ENCODE measurements at regions not wholly inside any gene's neighbourhood (a gene's known extent, or its start where the extent isn't known, plus 50 kb on each side); places are given as distances from the start of the nearest gene placed in this dataset.
"Not testable (repeated sequence)": the region's sequence is repeated elsewhere in the genome, so short reads cannot be mapped to it uniquely, and the experiment has no call there.

DNA sequence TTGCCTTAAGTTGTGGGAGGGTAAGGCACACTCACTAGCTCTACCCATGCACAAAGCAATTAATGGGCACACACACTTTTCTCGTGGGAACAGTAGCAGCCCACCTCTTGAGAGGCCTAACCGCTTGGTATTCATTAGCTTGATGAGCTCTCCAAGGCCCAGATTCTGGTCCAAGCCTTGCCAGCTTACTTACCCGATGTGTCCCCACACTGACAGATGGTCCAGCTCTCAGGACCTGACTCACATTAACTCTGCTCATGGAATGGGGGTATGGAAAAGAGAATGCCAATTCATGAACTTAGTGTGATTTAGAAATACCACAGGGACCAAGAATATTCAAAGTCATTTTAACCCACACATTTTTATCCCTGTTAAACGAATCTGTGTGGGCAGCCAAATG is 106.8 kb upstream of the CACHD1 start:
- DNase-seq: no peak

DNA sequence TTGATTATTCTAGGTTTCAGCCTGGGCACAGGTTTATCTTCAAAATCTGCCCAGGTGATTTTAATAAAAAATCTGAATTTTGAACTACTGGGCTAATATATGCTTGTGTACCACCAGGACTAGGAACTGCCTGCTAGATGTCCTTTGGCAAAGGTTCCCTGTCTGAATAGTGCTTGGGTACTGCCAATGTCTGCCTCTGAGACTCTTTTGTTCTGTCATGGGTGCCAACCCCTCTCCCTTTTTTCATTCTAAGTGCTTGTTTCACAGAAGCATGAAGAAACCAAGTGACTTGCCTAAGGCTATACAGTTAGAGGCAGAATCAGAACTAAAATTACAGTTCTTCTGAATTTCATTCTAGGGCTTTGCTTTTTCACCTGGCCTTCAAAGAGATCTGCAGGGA is 106.3 kb upstream of the CACHD1 start:
- no peak for DNase-seq

DNA sequence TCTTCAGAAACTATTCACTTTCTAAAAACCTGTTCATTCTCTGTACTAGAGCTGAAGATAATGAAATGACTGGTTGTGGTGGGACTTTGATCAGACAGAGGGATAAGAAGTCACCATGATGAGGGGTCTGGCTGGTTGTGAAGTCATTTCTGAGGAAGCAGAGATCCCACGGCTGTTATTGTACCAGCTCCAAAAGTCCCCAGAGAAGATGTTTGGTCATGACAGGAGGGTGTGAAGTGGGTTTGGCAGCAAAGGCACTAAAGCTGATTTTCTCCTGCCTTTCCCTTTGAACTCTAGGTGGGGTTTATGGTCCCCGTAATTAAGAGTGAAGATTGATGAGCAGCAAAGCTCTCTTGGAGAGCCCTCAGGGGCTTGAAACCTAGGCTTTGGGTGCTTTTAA is 103.1 kb upstream of the CACHD1 start:
- DNase-seq: no peak

DNA sequence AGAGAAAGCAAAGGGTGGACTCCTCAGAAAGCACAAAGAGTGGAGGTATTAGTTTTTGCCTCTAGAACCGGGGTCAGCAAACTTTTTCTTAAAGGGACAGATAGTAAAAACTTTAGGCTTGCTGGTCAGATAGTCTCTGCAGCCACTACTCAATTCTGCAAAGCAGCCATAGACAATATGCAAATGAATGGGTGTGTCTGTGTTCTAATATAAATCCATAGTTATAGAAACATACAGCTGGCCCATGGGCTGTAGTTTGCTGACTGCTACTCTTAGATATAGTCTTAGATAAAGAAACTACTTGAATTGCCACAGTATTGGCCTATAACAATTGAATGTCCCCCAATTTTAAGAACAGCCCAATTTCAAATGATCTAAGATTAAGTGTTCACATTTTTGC is 101.6 kb upstream of the CACHD1 start:
- DNase-seq: no peak

DNA sequence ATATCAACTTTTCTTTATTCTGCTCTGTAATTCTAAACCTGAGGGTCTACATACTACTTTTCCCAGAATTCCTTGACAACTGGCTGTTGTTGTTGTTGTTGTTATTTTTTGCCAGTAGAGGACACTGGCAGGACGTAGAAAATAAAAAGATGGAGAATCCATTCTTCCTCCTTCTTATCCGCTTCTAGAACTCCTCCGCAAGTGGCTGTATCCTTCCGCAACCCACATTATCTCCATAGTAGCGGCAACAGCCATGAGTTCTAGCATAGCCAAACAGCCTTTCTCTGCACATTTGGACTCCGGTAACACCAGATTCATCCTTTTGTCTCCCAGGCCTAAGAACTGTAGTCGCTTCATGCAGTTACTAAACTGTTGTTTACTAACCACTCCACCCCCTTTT is 91.1 kb upstream of the CACHD1 start:
- DNase-seq: no peak

DNA sequence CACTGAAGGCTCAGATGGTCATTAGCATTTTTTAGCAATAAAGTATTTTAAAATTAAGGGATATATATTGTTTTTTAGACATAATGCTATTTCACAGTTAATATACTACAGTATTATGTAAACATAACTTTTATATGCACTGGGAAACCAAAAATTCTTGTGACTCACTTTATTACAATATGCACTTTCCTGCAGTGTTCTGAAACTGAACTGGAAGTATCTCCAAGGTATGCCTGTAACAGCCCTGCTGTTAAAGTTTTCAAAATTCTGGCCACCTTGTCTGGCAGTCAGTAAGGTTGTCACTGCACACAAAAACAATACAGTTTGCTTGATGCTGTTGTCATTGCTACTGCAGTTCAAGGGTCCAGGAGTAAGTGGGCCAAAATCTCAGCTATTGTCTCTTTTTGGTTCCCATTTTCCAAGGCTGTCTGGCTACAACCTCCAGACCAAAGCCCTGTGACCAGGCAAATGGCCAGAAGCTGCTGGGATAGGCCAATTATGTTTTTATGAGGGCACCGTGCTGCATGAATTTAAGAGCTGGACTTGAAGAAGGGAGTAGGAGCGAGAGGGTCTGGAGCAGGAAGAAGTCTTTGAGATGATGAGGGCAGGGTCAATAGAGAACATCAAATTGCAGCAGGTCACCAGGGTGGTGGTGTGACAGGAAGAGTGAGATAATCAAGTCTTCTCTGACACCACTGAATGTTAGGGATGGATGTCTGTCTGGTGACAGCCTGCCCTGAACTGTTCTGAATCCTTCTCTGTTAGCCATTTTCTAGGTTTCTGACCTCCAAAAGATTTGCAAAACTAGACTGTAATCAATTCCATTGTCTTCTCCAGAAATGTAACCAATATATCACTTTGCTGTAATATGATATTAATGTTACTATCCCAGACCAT is 82.3 kb upstream of the CACHD1 start:
- DNase-seq: no peak

DNA sequence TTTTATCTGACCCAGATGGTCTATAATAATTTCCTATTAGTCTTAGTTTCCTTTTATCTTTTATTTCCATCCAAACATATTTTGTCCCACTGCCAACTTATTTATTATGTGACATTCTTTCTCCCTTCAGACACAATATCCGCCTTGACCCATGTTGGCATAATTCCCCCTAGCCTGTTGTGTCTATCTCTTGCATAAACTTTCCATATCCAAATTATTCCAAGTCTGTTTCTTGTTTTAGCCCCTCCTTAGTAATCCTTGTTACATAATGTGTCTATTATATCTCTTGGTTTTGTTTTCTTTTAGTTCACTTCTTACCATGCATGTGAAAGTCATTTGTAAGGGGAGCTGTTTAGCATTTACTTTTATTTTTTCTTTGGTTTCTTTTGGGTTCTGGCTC is 81.6 kb upstream of the CACHD1 start:
- DNase-seq: no peak

DNA sequence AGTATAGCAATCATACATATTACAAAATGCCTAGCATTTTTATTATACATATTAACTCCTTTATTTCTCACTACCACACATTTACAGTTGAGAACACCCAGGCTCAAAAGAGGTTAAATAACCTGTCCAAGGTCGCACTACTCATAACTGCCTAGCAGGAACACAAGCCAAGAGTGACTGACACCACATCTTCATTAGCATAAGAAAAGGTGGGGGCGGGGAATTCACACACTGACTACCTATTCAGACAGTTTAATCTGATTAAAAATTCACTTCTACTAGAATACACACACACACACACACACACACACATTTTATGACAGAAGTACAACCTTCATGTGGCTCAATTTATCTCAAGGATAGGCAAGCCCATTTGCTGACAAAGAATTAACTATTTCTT is 77.8 kb upstream of the CACHD1 start:
- no peak for DNase-seq

DNA sequence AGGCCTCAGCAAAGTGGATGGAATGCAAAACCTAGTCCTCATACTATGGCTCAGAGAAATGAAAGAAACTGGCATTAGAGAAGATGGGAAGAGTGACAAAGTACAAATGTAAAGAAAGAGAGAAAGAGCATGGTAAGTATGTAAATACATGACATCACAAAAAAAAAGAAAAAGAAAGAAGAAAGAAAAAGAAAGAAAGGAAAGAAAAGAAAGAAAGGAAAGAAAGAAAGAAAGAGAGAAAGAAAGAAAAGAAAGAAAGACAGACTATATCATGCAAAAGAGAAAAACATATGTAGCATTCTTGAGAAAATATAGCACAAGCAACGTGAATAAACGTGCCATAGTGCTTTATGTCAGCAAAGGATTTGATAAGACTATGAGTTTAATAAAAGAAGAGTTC is 76.1 kb upstream of the CACHD1 start:
- DNase-seq: no peak

DNA sequence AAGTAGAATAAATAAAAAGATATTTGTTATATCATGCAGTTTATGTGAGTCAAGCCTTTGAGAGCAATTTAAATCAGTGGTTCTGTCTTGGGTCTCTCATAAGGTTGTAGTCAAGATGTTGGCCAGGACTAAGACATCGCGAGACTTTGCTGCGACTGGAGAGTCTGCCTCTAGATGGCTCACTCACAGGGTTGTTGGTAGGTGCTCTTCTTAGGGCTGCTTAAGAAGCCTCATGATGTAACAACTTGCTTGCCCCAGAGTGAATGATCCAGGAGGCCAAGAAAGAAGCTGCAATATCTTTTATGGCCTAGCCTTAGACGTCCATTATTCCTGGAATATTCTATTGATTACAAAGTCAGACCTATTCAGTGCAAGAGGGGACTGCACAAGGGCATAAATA is 73.1 kb upstream of the CACHD1 start:
- DNase-seq: no peak

DNA sequence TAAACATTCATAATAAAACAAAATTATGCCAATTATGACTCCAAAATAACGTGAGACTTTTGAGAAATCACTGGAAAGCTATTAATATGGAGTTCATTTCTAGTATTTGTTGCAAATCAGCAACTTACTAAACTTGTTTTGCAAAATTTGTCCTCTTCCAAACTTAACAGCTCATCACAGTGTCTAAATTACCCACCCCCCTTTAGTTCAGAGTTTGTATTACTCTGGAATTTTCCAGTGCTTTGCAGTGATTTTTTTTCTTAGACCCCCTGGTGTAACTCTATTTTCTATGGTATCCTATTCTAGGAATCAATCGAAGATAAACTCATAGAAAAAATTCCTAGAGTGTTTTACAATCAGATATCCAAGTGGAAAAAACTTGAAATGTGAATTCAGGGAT is 72.4 kb upstream of the CACHD1 start:
- no peak for DNase-seq

DNA sequence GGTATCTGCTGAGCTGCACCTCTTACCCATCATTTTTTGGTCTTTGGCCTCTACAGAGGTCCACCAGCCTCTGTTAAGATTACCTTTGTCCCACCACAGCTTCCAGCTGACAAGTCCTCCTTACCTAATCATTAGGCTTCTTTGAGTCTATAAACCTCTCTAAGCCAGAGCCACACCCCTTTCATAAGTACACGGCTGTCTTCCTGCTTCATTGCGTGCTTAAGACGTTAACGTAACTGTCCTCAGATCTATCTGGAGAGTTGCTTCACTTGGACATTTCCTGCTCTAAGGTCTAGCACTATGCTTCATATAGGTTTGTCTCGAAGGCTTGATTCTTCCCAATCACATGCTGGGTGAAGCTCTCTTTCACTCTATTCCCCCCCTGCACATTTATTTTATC is 71.0 kb upstream of the CACHD1 start:
- no peak for DNase-seq

DNA sequence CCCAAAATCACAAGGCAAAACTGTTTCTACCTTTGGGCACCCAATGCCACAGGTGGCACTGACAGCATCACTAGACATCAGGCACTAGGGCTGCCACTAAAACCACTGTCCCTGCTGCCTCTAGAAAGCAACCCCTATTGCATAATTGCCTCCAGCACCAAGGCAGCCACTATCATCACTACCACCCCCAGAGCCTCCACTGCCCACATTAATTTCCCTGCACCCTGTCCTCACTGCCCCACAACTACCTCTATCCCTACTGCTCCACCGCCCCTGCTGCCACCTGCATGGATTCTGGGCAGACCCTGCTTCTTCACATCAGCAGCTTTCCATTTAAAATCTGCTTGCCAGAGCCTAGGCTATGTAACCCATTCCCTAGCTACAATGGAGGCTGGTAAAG is 68.6 kb upstream of the CACHD1 start:
- no peak for DNase-seq

DNA sequence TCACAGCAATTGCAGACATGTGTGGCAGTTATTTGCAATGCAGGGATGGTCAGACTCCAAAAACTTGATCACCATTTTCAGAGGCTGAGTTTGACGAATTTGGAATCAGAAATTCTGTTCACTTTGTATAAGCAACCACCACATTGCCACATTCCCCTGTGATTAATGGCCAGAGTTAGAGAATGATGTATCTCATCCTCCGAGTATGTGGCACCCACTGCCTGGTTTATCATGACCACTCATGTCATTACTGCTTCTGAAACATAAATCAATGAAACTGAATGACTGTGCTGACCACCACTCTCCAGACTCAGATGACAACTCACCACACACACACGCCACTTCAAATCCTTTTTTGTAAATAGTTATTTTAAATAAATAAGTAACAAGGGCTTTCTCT is 66.6 kb upstream of the CACHD1 start:
- no peak for DNase-seq

DNA sequence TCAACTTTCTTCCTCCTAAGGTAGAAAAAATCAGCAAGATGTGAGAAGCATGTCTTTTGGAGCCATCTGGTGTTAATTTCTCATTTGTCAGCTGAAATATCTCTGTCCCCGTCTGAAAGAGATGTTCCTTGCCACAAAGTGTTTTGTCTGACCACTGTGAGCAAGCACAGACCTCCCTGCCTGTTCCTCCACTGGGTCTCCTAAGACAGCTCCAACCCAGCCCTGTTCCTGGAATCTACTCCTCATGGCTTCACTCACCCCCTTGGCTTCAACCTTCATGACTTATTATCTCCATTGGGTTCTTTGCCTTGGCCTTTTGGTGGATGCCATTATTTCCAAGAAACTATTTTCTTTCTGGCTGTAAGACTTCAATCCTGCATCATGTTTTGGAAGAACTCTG is 65.7 kb upstream of the CACHD1 start:
- no peak for DNase-seq

DNA sequence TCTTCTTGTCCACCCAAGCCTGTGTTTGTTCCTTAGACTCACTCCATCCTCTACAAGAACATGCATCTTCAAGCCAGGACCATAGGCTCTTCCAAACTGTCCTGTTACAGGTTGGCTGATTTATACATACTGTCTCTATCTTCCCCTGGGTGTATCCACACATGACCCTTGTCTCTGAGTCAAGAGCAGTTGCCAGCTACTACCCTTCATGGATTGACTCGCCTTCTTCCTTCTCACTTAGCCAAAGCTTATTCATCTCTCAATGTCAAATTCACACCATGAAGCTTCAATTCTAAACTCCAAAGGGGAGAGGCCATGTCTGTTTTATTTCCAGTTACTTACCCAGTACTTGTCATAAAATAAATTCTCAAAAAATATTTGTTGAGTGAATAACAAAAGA is 64.1 kb upstream of the CACHD1 start:
- DNase-seq: no peak

DNA sequence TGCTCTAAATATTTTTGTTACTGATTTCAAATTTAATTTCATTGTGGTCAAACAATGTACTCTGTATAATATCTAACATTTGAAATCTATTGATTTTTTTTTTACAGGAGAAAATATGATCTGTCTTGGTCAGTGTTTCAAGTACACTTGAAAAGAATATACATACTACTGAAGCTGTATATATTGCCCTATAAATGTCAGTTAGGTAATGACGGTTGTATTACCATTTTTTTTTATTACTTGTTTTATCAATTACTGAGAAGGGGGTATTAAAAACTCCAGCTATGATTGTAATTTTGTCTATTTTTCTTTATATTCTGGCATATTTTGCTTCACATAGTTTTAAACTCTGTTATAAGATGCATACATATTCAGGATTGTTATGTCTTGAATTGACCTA is 59.7 kb upstream of the CACHD1 start:
- DNase-seq: no peak

DNA sequence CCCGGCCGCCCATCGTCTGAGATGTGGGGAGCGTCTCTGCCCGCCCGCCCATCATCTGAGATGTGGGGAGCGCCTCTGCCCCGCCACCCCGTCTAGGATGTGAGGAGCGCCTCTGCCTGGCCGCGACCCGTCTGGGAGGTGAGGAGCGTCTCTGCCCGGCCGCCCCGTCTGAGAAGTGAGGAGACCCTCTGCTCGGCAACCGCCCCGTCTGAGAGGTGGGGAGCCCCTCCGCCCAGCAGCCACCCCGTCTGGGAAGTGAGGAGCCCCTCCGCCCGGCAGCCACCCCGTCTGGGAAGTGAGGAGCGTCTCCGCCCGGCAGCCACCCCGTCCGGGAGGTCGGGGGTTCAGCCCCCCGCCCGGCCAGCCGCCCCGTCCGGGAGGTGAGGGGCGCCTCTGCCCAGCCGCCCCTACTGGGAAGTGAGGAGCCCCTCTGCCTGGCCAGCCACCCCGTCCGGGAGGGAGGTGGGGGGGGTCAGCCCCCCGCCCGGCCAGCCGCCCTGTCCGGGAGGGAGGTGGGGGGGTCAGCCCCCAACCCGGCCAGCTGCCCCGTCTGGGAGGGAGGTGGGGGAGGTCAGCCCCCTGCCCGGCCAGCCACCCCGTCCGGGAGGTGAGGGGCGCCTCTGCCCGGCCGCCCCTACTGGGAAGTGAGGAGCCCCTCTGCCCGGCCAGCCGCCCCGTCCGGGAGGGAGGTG is 54.9 kb upstream of the CACHD1 start:
- not testable (repeated sequence) for DNase-seq

DNA sequence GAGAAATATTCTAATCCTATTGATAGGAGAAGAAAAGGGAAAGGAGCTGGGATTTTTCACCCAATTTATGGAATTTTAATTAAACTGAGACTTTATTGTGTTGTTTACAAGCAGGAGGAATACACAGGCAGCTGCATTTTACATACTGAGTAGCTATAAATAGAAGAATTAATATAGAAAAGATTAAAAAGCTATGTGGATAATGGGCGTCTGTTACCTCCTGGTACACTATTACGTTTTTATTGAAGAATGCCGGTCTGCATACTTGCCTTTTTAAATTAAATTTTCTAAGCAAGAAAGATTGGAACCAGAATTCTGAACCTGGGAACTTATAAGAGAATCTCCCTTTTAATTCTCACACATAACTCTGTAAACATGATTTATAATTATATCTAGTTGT is 52.1 kb upstream of the CACHD1 start:
- DNase-seq: no peak

All from NCI-H1048 (cell line).